DND-41 (cell line): ENCODE measurements at regions not wholly inside any gene's neighbourhood (a gene's known extent, or its start where the extent isn't known, plus 50 kb on each side); places are given as distances from the start of the nearest gene placed in this dataset.

Experiments
- ATAC-seq: fragments of 200-7000 bp; cut with Tn5 transposase; 3 replicates; pipeline ENCODE4 v1.9.1; 2021; ENCODE audit warnings: low read depth; ENCODE audit not compliant: insufficient read depth
- DNase-seq: peaks from one replicate; pipeline ENCODE4 v3.0.0-alpha.2; 2020
- H2AFZ ChIP-seq: 2 replicates; pipeline ENCODE4 v1.6.0; 2012; ENCODE audit warnings: low read depth, low read length
- H3K27ac ChIP-seq: 2 replicates; pipeline ENCODE4 v1.5.1; 2012; ENCODE audit warnings: low read length, inconsistent platforms
- H3K27me3 ChIP-seq: fragments of 200-600 bp; sonication (generic); 2 replicates; pipeline ENCODE4 v1.6.0; 2012; ENCODE audit warnings: low read length, mild to moderate bottlenecking, inconsistent platforms; ENCODE audit not compliant: insufficient read depth, poor library complexity
- H3K36me3 ChIP-seq: 2 replicates; pipeline ENCODE4 v1.5.1; 2012; ENCODE audit warnings: low read length, inconsistent platforms; ENCODE audit not compliant: insufficient read depth
- H3K4me1 ChIP-seq: 2 replicates; pipeline ENCODE4 v1.5.1; 2012; ENCODE audit warnings: mild to moderate bottlenecking, low read length; ENCODE audit not compliant: insufficient read depth
- H3K4me2 ChIP-seq: 2 replicates; pipeline ENCODE4 v1.6.0; 2012; ENCODE audit warnings: mild to moderate bottlenecking, moderate library complexity, low read length, inconsistent platforms; ENCODE audit not compliant: insufficient read depth
- H3K4me3 ChIP-seq, 2 experiments: fragments of 200-600 bp in 1 of 2; shearing (Covaris generic) in 1 of 2; 2 replicates each; pipeline ENCODE4 v1.5.1; 2012 to 2016; ENCODE audit warnings: inconsistent platforms in 2 of 2, low read length in 2 of 2, mild to moderate bottlenecking in 2 of 2, low read depth in 1 of 2, moderate library complexity in 1 of 2
- H3K79me2 ChIP-seq: 2 replicates; pipeline ENCODE4 v1.6.0; 2012; ENCODE audit warnings: low read length, inconsistent platforms; ENCODE audit not compliant: insufficient read depth
- H3K9ac ChIP-seq: 2 replicates; pipeline ENCODE4 v1.6.0; 2012; ENCODE audit warnings: low read depth, mild to moderate bottlenecking, inconsistent platforms, low read length, moderate library complexity
- H3K9me3 ChIP-seq: 2 replicates; pipeline ENCODE4 v1.5.1; 2012; ENCODE audit warnings: low read length, moderate library complexity, mild to moderate bottlenecking, inconsistent platforms; ENCODE audit not compliant: insufficient read depth, severe bottlenecking
- H4K20me1 ChIP-seq: 2 replicates; pipeline ENCODE4 v1.6.0; 2012; ENCODE audit warnings: low read length; ENCODE audit not compliant: insufficient read depth
- EZH2 ChIP-seq: IDR thresholded peaks from 3 replicates; pipeline ENCODE4 v1.6.1; 2012; ENCODE audit warnings: borderline replicate concordance, low read depth, mild to moderate bottlenecking, moderate library complexity, low read length, inconsistent platforms; ENCODE audit not compliant: severe bottlenecking
- TF ChIP-seq, protein P1 (sequence below): IDR thresholded peaks from 2 replicates; pipeline ENCODE4 v1.5.1; 2012; ENCODE audit warnings: borderline replicate concordance, low read length, moderate library complexity, mild to moderate bottlenecking; ENCODE audit not compliant: poor library complexity, severe bottlenecking; ENCODE audit errors: extremely low read depth

DNA sequence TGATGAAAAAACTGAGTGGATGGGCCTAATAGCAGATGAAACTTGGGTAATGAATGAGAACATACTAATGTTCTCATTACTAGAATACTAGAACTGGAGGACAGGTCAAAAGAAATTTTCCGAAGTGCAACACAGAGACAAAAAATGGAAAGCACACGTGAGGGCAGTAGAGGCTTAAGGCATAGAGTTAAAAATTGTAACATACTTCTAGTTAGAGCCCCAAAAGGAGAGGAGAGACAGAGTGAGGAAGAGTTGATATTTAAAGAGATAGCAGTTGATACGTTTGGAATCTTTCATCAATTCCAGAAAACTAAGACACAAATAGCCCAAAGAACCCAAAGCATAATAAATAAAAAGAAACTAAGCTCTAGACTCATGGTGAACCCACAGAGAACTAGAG, 327.9 kb downstream of the SQOR start:
- Histone ChIP-seq H3K9ac (no peak overlapping the region), H3K9me3 (no peaks in the 10 kb centered on the region), H3K4me3 (no peak overlapping the region), H3K4me2 (no peak overlapping the region), H4K20me1 (no peaks in the 10 kb centered on the region), H2AFZ (no peak overlapping the region), H3K79me2 (no peaks in the 10 kb centered on the region), H3K36me3 (no peaks in the 10 kb centered on the region), H3K27ac (no peak overlapping the region), H3K27me3 (no peaks in the 10 kb centered on the region), H3K4me1 (no peaks in the 10 kb centered on the region)
- DNase-seq (no peak), ATAC-seq (no peak)
- TF ChIP-seq EZH2 = no peak
- TF ChIP-seq, protein P1, sequence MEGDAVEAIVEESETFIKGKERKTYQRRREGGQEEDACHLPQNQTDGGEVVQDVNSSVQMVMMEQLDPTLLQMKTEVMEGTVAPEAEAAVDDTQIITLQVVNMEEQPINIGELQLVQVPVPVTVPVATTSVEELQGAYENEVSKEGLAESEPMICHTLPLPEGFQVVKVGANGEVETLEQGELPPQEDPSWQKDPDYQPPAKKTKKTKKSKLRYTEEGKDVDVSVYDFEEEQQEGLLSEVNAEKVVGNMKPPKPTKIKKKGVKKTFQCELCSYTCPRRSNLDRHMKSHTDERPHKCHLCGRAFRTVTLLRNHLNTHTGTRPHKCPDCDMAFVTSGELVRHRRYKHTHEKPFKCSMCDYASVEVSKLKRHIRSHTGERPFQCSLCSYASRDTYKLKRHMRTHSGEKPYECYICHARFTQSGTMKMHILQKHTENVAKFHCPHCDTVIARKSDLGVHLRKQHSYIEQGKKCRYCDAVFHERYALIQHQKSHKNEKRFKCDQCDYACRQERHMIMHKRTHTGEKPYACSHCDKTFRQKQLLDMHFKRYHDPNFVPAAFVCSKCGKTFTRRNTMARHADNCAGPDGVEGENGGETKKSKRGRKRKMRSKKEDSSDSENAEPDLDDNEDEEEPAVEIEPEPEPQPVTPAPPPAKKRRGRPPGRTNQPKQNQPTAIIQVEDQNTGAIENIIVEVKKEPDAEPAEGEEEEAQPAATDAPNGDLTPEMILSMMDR = no peak

DNA sequence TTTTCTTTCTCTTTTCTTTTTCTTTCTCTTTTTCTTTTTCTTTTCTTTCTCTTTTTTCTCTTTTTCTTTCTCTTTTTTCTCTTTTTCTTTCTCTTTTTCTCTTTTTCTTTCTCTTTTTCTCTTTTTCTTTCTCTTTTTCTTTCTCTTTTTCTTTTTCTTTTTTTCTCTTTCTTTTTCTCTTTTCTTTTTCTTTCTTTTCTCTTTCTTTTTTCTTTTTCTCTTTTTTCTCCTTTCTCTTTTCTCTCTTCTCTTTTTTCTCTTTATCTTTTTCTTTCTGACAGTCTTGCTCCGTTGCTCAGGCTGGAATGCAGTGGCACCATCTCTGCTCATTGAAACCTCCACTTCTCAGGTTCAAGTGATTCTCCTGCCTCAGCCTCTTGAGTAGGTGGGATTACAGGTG, 335.7 kb downstream of the SQOR start:
- no peaks in the 10 kb centered on the region for H3K9me3 ChIP-seq
- H4K20me1 ChIP-seq = no peaks in the 10 kb centered on the region
- ATAC-seq (no peak), DNase-seq (no peak)
- no peak overlapping the region for H3K4me2 ChIP-seq
- H3K27me3 ChIP-seq = no peaks in the 10 kb centered on the region
- no peaks in the 10 kb centered on the region for H3K4me1 ChIP-seq
- no peaks in the 10 kb centered on the region for H3K79me2 ChIP-seq
- H3K27ac ChIP-seq = no peak overlapping the region
- H2AFZ ChIP-seq = no peak overlapping the region
- no peaks in the 10 kb centered on the region for H3K36me3 ChIP-seq
- H3K9ac ChIP-seq = no peak overlapping the region
- TF ChIP-seq EZH2 = no peak
- TF ChIP-seq, protein P1 = no peak
- no peak overlapping the region for H3K4me3 ChIP-seq

DNA sequence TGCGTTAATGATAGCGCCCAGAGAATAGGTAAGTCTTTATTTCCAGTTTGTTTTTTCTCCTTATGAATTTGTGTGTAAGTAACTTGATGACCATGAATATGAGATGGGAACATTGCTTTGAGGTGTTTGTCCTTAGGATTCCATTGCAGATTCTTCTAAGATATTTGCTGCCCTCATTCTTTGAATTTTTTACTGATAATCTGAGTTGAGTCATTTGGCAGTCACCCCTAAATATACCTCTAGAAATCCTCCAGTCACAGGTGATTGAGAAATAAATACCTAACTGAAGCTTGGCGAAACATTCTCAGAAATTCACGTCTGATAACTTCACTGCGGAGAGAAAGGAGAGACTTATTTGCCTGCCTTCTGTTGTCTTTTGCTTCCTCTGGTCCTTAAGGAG, 345.5 kb downstream of the SQOR start:
- no peaks in the 10 kb centered on the region for H3K9me3 ChIP-seq
- H3K4me3 ChIP-seq = no peak overlapping the region
- H3K4me1 ChIP-seq = no peaks in the 10 kb centered on the region
- H3K79me2 ChIP-seq = no peaks in the 10 kb centered on the region
- H4K20me1 ChIP-seq = no peaks in the 10 kb centered on the region
- no peak for ATAC-seq
- H3K4me2 ChIP-seq = no peak overlapping the region
- H2AFZ ChIP-seq = no peak overlapping the region
- H3K9ac ChIP-seq = no peak overlapping the region
- no peak overlapping the region for H3K27ac ChIP-seq
- no peak for TF ChIP-seq EZH2
- TF ChIP-seq, protein P1 = no peak
- no peaks in the 10 kb centered on the region for H3K27me3 ChIP-seq
- DNase-seq = no peak
- no peaks in the 10 kb centered on the region for H3K36me3 ChIP-seq

DNA sequence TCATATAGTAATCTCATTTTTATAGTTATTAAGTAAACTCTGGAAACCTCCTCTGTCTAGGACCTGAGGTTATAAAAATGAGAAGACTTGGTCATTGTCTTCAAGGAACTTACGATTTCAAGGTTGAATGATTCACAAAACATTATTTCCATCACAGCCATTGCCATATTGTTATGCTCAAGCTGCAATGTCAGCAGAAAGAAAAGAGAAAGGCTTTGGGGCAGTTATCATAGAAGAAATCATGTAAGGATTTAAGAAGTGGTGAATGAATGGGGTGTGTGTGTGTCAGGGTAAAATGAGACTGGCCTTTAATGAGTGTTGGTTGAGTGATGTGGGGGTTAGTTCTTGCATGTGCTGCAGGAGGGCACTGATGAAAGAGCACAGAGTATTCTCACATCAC, 346.8 kb downstream of the SQOR start:
- H3K36me3 ChIP-seq = no peaks in the 10 kb centered on the region
- H3K79me2 ChIP-seq = no peaks in the 10 kb centered on the region
- H3K4me1 ChIP-seq = no peaks in the 10 kb centered on the region
- DNase-seq = no peak
- H3K27me3 ChIP-seq = no peaks in the 10 kb centered on the region
- H3K4me2 ChIP-seq = no peak overlapping the region
- ATAC-seq = no peak
- no peak overlapping the region for H2AFZ ChIP-seq
- no peak overlapping the region for H3K9ac ChIP-seq
- TF ChIP-seq EZH2 = no peak
- TF ChIP-seq, protein P1 = no peak
- no peaks in the 10 kb centered on the region for H4K20me1 ChIP-seq
- no peaks in the 10 kb centered on the region for H3K9me3 ChIP-seq
- no peak overlapping the region for H3K27ac ChIP-seq
- no peak overlapping the region for H3K4me3 ChIP-seq
